Lower leg skin (tissue), 3 donors: ENCODE measurements at regions not wholly inside any gene's neighbourhood (a gene's known extent, or its start where the extent isn't known, plus 50 kb on each side); places are given as distances from the start of the nearest gene placed in this dataset.
"Not testable (repeated sequence)": the region's sequence is repeated elsewhere in the genome, so short reads cannot be mapped to it uniquely, and the experiment has no call there.

Source experiments
- CTCF ChIP-seq, 3 donors: fragments of 450-650 bp; IDR thresholded peaks; one replicate each; pipeline ENCODE4 v1.5.1; 2016; ENCODE audit warnings: antibody characterized with exemption in 3 of 3, mild to moderate bottlenecking in 3 of 3, moderate library complexity in 2 of 3
- POLR2A ChIP-seq, 2 donors: fragments of 450-650 bp; IDR thresholded peaks; one replicate each; pipeline ENCODE4 v1.6.1; 2016 to 2017; ENCODE audit warnings: antibody characterized with exemption in 2 of 2, mild to moderate bottlenecking in 1 of 2, moderate library complexity in 1 of 2

GRCh38 chr2:173532732-173533531 lies 178.3 kb downstream of the CDCA7 start:
- not testable (repeated sequence) for TF ChIP-seq CTCF, POLR2A (IDR thresholded peaks at IDR 0.05)
